KMS-11 (cell line): ENCODE measurements at regions not wholly inside any gene's neighbourhood (a gene's known extent, or its start where the extent isn't known, plus 50 kb on each side); places are given as distances from the start of the nearest gene placed in this dataset.

Experiments used
- H2AFZ ChIP-seq: fragments of 200-600 bp; sonication (generic); 2 replicates; pipeline ENCODE4 v1.6.1; 2016; ENCODE audit warnings: antibody characterized with exemption, mixed run types, low read depth
- H3K27ac ChIP-seq: fragments of 200-600 bp; sonication (generic); 2 replicates; pipeline ENCODE4 v1.6.1; 2016; ENCODE audit warnings: mild to moderate bottlenecking, mixed run types
- H3K27me3 ChIP-seq: fragments of 200-600 bp; sonication (generic); 2 replicates; pipeline ENCODE4 v1.6.1; 2017; ENCODE audit warnings: mild to moderate bottlenecking, low read depth, mixed run types, moderate library complexity; ENCODE audit not compliant: insufficient read depth
- H3K36me3 ChIP-seq: fragments of 200-600 bp; sonication (generic); 2 replicates; pipeline ENCODE4 v1.6.1; 2017; ENCODE audit warnings: mild to moderate bottlenecking, mixed run types; ENCODE audit not compliant: insufficient read depth
- H3K4me1 ChIP-seq: fragments of 200-600 bp; sonication (generic); 2 replicates; pipeline ENCODE4 v1.6.1; 2016; ENCODE audit warnings: mild to moderate bottlenecking, low read depth, mixed run types; ENCODE audit not compliant: poor library complexity, severe bottlenecking
- H3K4me2 ChIP-seq: fragments of 200-600 bp; sonication (generic); 2 replicates; pipeline ENCODE4 v1.7.0; 2016; ENCODE audit warnings: mild to moderate bottlenecking, mixed run types
- H3K4me3 ChIP-seq: fragments of 200-600 bp; sonication (generic); IDR thresholded peaks from 2 replicates; pipeline ENCODE4 v1.6.1; 2017; ENCODE audit warnings: low read depth, low read length, mixed read lengths; ENCODE audit not compliant: insufficient read depth
- H3K79me2 ChIP-seq: fragments of 200-600 bp; sonication (generic); 2 replicates; pipeline ENCODE4 v1.6.1; 2016; ENCODE audit warnings: low read depth, mixed run types; ENCODE audit not compliant: insufficient read depth
- H3K9ac ChIP-seq: fragments of 200-600 bp; sonication (generic); 2 replicates; pipeline ENCODE4 v1.6.1; 2016; ENCODE audit warnings: mild to moderate bottlenecking, mixed run types
- H4K20me1 ChIP-seq: fragments of 200-600 bp; sonication (generic); 2 replicates; pipeline ENCODE4 v1.6.1; 2016; ENCODE audit warnings: mild to moderate bottlenecking, mixed run types; ENCODE audit not compliant: insufficient read depth
- TF ChIP-seq, protein P1 (sequence below): fragments of 200-600 bp; sonication (generic); conservative IDR thresholded peaks from 2 replicates; pipeline ENCODE4 v1.6.1; 2017; ENCODE audit warnings: low read depth, mild to moderate bottlenecking, antibody characterized with exemption, low read length, moderate library complexity, mixed read lengths

DNA sequence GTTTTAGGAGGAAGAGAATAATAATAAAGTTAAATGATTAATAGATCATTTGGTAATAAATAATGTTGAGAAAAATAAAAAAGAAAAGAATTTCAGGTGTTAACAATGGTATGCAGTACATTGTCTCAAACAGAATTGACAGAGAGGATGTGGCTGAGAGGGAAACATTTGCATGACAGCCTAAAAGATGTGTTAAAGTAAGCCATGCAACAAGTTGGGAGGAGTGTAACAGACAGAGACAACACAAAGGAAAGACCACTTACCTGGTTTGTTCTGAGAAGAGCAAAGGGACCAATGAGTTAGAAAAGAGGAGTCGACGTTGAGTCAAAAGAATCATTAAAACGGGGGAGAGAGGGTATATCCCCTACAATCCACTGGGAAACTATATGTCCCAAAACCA lies 814.0 kb downstream of the KCNT2 start:
- H3K36me3 ChIP-seq = no peaks in the 10 kb centered on the region
- no peak overlapping the region for H3K27ac ChIP-seq
- H3K27me3 ChIP-seq = no peaks in the 10 kb centered on the region
- no peak overlapping the region for H3K9ac ChIP-seq
- no peak overlapping the region for H3K4me3 ChIP-seq
- no peak overlapping the region for H3K4me2 ChIP-seq
- TF ChIP-seq, protein P1, sequence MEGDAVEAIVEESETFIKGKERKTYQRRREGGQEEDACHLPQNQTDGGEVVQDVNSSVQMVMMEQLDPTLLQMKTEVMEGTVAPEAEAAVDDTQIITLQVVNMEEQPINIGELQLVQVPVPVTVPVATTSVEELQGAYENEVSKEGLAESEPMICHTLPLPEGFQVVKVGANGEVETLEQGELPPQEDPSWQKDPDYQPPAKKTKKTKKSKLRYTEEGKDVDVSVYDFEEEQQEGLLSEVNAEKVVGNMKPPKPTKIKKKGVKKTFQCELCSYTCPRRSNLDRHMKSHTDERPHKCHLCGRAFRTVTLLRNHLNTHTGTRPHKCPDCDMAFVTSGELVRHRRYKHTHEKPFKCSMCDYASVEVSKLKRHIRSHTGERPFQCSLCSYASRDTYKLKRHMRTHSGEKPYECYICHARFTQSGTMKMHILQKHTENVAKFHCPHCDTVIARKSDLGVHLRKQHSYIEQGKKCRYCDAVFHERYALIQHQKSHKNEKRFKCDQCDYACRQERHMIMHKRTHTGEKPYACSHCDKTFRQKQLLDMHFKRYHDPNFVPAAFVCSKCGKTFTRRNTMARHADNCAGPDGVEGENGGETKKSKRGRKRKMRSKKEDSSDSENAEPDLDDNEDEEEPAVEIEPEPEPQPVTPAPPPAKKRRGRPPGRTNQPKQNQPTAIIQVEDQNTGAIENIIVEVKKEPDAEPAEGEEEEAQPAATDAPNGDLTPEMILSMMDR = no peak
- no peaks in the 10 kb centered on the region for H4K20me1 ChIP-seq
- no peaks in the 10 kb centered on the region for H3K4me1 ChIP-seq
- no peaks in the 10 kb centered on the region for H3K79me2 ChIP-seq
- no peak overlapping the region for H2AFZ ChIP-seq

DNA sequence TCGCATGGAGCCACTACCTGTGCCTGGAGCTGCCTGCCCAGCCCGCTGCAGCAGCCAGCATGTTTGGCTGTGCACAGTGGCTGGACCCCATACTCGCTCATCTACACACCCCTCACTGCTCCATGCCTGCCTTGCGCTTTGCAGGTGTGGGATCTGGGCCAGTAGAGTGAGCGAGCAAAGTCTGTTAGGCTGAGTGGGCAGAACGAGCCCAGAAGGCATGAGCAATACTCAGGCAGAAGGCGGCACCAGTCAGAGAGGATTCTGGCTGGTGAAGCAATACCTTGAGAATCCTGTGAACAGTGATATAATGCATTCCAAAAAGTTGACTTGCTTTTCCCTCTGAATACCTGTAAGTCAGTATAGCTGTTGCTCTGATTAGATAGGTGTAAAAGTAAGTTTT lies 816.4 kb downstream of the KCNT2 start:
- TF ChIP-seq, protein P1 = no peak
- Histone ChIP-seq H3K27me3 (no peaks in the 10 kb centered on the region), H3K9ac (no peak overlapping the region)

DNA sequence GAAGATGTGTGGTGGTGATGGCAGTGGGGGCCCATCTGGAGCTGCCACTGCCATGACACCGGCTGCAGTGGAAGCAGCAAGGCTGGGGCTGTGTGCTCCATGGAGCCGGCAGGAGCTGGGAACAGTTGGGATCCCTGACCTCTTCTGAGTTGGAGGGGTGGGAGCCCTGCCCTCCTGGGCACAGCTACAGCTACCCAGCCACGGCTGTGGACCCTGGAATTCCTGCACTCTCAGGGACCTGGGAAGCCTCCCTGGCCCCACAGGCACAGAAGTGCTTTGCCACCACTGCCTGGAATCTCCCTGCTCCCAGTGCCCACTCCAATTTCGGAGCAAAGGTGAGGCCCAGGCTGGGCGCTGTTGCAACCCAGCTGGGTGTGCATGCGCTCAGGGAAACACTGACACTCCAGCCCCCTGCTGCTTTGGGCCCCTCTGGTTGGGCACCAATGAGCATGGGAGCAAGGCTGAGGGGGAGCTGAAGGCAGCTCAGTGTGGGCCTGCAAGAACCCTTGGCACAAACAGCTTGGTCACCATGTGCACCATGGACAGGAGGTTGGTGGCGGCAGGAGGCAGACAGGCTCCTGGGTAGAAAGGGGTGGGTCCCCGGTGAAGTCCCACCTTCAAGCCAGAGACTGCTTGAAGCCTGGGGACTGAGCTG lies 817.6 kb downstream of the KCNT2 start:
- no peaks in the 10 kb centered on the region for H3K4me1 ChIP-seq
- no peaks in the 10 kb centered on the region for H4K20me1 ChIP-seq
- no peak overlapping the region for H3K9ac ChIP-seq
- H3K36me3 ChIP-seq = no peaks in the 10 kb centered on the region
- no peak overlapping the region for H2AFZ ChIP-seq
- H3K4me2 ChIP-seq = no peak overlapping the region
- no peak overlapping the region for H3K27ac ChIP-seq
- no peaks in the 10 kb centered on the region for H3K27me3 ChIP-seq
- no peaks in the 10 kb centered on the region for H3K79me2 ChIP-seq
- TF ChIP-seq, protein P1 = no peak
- no peak overlapping the region for H3K4me3 ChIP-seq

More for the DNA sequence above, 816.4 kb downstream of the KCNT2 start:
- H3K36me3 ChIP-seq = no peaks in the 10 kb centered on the region
- H3K4me2 ChIP-seq = no peak overlapping the region
- H3K4me1 ChIP-seq = no peaks in the 10 kb centered on the region
- no peak overlapping the region for H2AFZ ChIP-seq
- H4K20me1 ChIP-seq = no peaks in the 10 kb centered on the region
- H3K4me3 ChIP-seq = no peak overlapping the region
- H3K79me2 ChIP-seq = no peaks in the 10 kb centered on the region
- no peak overlapping the region for H3K27ac ChIP-seq

DNA sequence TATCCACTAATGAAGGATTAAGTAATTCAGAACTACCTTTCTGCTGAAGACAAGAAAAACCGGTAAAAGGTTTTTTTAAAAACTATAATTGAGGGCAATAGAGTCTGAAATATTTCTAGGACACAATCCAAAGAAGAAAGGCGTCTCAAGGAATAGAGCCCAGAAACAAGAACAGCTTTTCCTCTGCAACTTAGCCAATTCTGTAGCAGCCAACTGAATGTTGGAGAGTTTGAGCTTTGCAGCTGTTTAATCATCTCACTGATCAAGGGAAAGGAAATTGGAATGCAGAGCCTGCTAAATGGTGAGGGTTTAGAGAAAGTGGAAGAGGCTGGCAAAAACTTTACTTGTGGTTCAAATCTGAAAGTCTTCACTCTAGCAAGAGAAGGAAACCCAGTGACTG lies 818.9 kb downstream of the KCNT2 start:
- no peak overlapping the region for H3K27ac ChIP-seq
- no peaks in the 10 kb centered on the region for H3K27me3 ChIP-seq
- no peaks in the 10 kb centered on the region for H3K36me3 ChIP-seq
- TF ChIP-seq, protein P1 = no peak
- H3K4me2 ChIP-seq = no peak overlapping the region
- no peak overlapping the region for H3K4me3 ChIP-seq
- no peak overlapping the region for H2AFZ ChIP-seq
- no peaks in the 10 kb centered on the region for H3K79me2 ChIP-seq
- no peaks in the 10 kb centered on the region for H3K4me1 ChIP-seq
- H3K9ac ChIP-seq = no peak overlapping the region
- H4K20me1 ChIP-seq = no peaks in the 10 kb centered on the region
